K562 (cell line): ENCODE measurements at regions not wholly inside any gene's neighbourhood (a gene's known extent, or its start where the extent isn't known, plus 50 kb on each side); places are given as distances from the start of the nearest gene placed in this dataset.

Source experiments
- ATAC-seq: fragments of 200-7000 bp; cut with Tn5 transposase; 3 replicates; pipeline ENCODE4 v1.9.1; 2020; ENCODE audit warnings: moderate library complexity
- BruUV-seq: library from RNA; stranded (reverse); fragments of 400-500 nt; replicated peaks from 2 replicates; lab custom pipeline; 2021; lab: Mats Ljungman, UMichigan
- CTCF ChIA-PET: fragments of 300-600 bp; formaldehyde crosslinking; extraction: SDS; loops from one replicate; lab custom pipeline; 2021; ENCODE audit warnings: low intra/inter-chr PET ratio; lab: Yijun Ruan, JAX
- POLR2A ChIA-PET: fragments of 300-600, 350-650 bp; sonication (Branson Sonifier 250); formaldehyde crosslinking; extraction: SDS; loops from one replicate; lab custom pipeline; 2021; ENCODE audit warnings: antibody characterized with exemption, inconsistent platforms; lab: Yijun Ruan, JAX
- DNase-seq, 4 experiments: peaks; one replicate each; pipeline versions ENCODE4 v3.0.0 to v3.0.0-alpha.2; 2011 to 2018; ENCODE audit warnings: low spot score in 3 of 4, mixed read lengths in 3 of 4; ENCODE audit errors: extremely low read depth in 1 of 4
- FAIRE-seq: peaks from 2 replicates; lab custom pipeline; 2011; peaks lifted over from hg19 to GRCh38; lab: Jason Lieb, UNC
- H2AFZ ChIP-seq: 2 replicates; pipeline ENCODE4 v1.6.0; 2011; ENCODE audit warnings: low read depth, low read length, control low read depth, inconsistent platforms
- H3K27ac ChIP-seq: fragments of 200-600 bp; 3 replicates; pipeline ENCODE4 v1.8.0; 2011; ENCODE audit warnings: low read depth, mild to moderate bottlenecking, control low read depth, inconsistent platforms, low read length, moderate library complexity, mixed read lengths; ENCODE audit errors: extremely low read depth
- H3K27me3 ChIP-seq, 2 experiments: fragments of 300-600 bp in 1 of 2; 2 replicates in 1 of 2; 3 replicates in 1 of 2; pipeline versions ENCODE4 v1.6.0 to v1.8.0; 2011; ENCODE audit warnings: inconsistent platforms in 2 of 2, low read length in 2 of 2, mild to moderate bottlenecking in 1 of 2, mixed read lengths in 1 of 2, moderate library complexity in 1 of 2; ENCODE audit not compliant: control insufficient read depth in 2 of 2, insufficient read depth in 2 of 2
- H3K36me3 ChIP-seq: fragments of 300-600 bp; 3 replicates; pipeline ENCODE4 v1.8.0; 2011; ENCODE audit warnings: mild to moderate bottlenecking, low read length, inconsistent platforms; ENCODE audit not compliant: control insufficient read depth, insufficient read depth
- H3K4me1 ChIP-seq, 2 experiments: fragments of 200-600 bp in 1 of 2; replicated peaks in 1 of 2; 2 replicates in 1 of 2; 3 replicates in 1 of 2; pipeline versions ENCODE4 v1.5.1 to v1.8.0; 2011; ENCODE audit warnings: inconsistent platforms in 2 of 2, low read length in 2 of 2, mild to moderate bottlenecking in 1 of 2, mixed read lengths in 1 of 2, moderate library complexity in 1 of 2; ENCODE audit not compliant: control insufficient read depth in 2 of 2, insufficient read depth in 2 of 2
- H3K4me2 ChIP-seq: 2 replicates; pipeline ENCODE4 v1.6.1; 2011; ENCODE audit warnings: low read length, control low read depth, inconsistent platforms, mixed read lengths; ENCODE audit not compliant: insufficient read depth
- H3K4me3 ChIP-seq: fragments of 200-600 bp; sonication (generic), shearing (Covaris generic); 2 replicates; pipeline ENCODE4 v1.5.1; 2016; ENCODE audit warnings: control low read depth, inconsistent platforms
- H3K79me2 ChIP-seq: fragments of 200-600 bp; 3 replicates; pipeline ENCODE4 v1.8.0; 2011; ENCODE audit warnings: low read length, inconsistent platforms; ENCODE audit not compliant: control insufficient read depth, insufficient read depth
- H3K9ac ChIP-seq, 2 experiments: 2 replicates each; pipeline versions ENCODE4 v1.6.0 to v1.6.1; 2011; ENCODE audit warnings: low read depth in 2 of 2, low read length in 2 of 2, control low read depth in 1 of 2, inconsistent platforms in 1 of 2, mild to moderate bottlenecking in 1 of 2, mixed read lengths in 1 of 2; ENCODE audit not compliant: insufficient read depth in 1 of 2
- H3K9me1 ChIP-seq: one replicate; pipeline ENCODE4 v1.6.0; 2011; ENCODE audit warnings: inconsistent platforms, mild to moderate bottlenecking, low read length, moderate library complexity; ENCODE audit not compliant: control insufficient read depth, insufficient read depth
- H3K9me3 ChIP-seq: replicated peaks from 2 replicates; pipeline ENCODE4 v1.5.1; 2011; ENCODE audit warnings: low read depth, low read length, inconsistent platforms; ENCODE audit not compliant: control insufficient read depth, insufficient read depth
- H4K20me1 ChIP-seq: replicated peaks from 2 replicates; pipeline ENCODE4 v1.6.1; 2011; ENCODE audit warnings: low read length, inconsistent platforms, mixed read lengths; ENCODE audit not compliant: control insufficient read depth, insufficient read depth
- GTF2A2 ChIP-seq: IDR thresholded peaks from 2 replicates; pipeline ENCODE4 v1.6.1; 2016; ENCODE audit warnings: mild to moderate bottlenecking, missing genetic modification characterization, missing compliant biosample characterization
- U2AF2 ChIP-seq: fragments of 200-400 bp; formaldehyde crosslinking; optimal IDR thresholded peaks from 2 replicates; pipeline ENCODE3; 2017; ENCODE audit warnings: low read depth, mild to moderate bottlenecking, low read length
- ZBTB11 ChIP-seq, 3 experiments: fragments of 200-800 bp in 1 of 3; fragments of 250-450 bp in 1 of 3; fragments of 450-650 bp in 1 of 3; sonication (Bioruptor Pico) in 1 of 3; sonication (Bioruptor generic) in 1 of 3; formaldehyde crosslinking in 1 of 3; IDR thresholded peaks; 2 replicates each; pipeline versions ENCODE4 v1.6.1 to v1.8.0; 2016 to 2022; ENCODE audit warnings: mild to moderate bottlenecking in 2 of 3, missing genetic modification characterization in 2 of 3, missing compliant biosample characterization in 1 of 3, moderate library complexity in 1 of 3
- WGBS: fragments of 100-300 bp; shearing (Covaris generic); methylation state at CpG from one replicate; pipeline ENCODE4 v1.1.6; 2016; ENCODE audit warnings: low coverage, mixed read lengths; ENCODE audit not compliant: insufficient coverage; ENCODE audit errors: missing lambda C conversion rate; 5-methylcytosine and 5-hydroxymethylcytosine counted together
- in situ Hi-C: fragments of 300-500 bp; cut with MboI; formaldehyde crosslinking; loops from 4 replicates; pipeline ENCODE4 v1.15.0; 2018; ENCODE audit warnings: inconsistent platforms, mixed read lengths
- intact Hi-C: fragments of 100-400 bp; cut with micrococcal nuclease; formaldehyde crosslinking; loops from 2 replicates; pipeline ENCODE4 v1.14.2; 2022
- TF ChIP-seq, protein P1 (sequence below): fragments of 250-450 bp; sonication (Bioruptor Pico); IDR thresholded peaks from 2 replicates; pipeline ENCODE4 v1.5.0; 2021
- TF ChIP-seq, protein P2 (sequence below): fragments of 450-650 bp; IDR thresholded peaks from 2 replicates; pipeline ENCODE4 v1.7.1; 2018; ENCODE audit warnings: mild to moderate bottlenecking, low read depth; ENCODE audit not compliant: partially characterized antibody
- TF ChIP-seq, protein P3 (sequence below), 2 experiments: fragments of 450-650 bp; formaldehyde crosslinking in 1 of 2; IDR thresholded peaks; 2 replicates each; pipeline versions ENCODE4 v1.4.0 to v1.6.1; 2014 to 2020; ENCODE audit warnings: mild to moderate bottlenecking in 2 of 2, borderline replicate concordance in 1 of 2, low read depth in 1 of 2

GRCh38 chr2:6369266-6369665, 496.4 kb downstream of the CMPK2 start:
- intact Hi-C loops, result no loop called here
- Histone ChIP-seq H3K4me3 (no peak overlapping the region), H3K27ac (no peak overlapping the region), H3K9me3 (no peaks in the 10 kb centered on the region; the same call in 1 of the 2 replicates), H3K36me3 (no peaks in the 10 kb centered on the region), H3K27me3 (no peaks in the 10 kb centered on the region), H3K4me1 (no peaks in the 10 kb centered on the region), H3K79me2 (no peaks in the 10 kb centered on the region), H3K4me2 (no peak overlapping the region), H4K20me1 (no peaks in the 10 kb centered on the region), H3K9ac (no peak overlapping the region), H3K9me1 (no peaks in the 10 kb centered on the region), H2AFZ (no peak overlapping the region)
- ChIA-PET POLR2A (no interaction called here), CTCF (no interaction called here)
- 2% methylated on average over 3 of the region's 3 CpGs for WGBS
- no peak for DNase-seq
- no peak for FAIRE-seq
- ATAC-seq, result no peak
- BruUV-seq, result no TSS peak
- in situ Hi-C loops, result no loop called here
- TF ChIP-seq ZBTB11 (CRISPR knock-in tag; IDR thresholded peaks at IDR 0.05) (no peak), GTF2A2 (no peak), U2AF2 (no peak)
- TF ChIP-seq, protein P1, sequence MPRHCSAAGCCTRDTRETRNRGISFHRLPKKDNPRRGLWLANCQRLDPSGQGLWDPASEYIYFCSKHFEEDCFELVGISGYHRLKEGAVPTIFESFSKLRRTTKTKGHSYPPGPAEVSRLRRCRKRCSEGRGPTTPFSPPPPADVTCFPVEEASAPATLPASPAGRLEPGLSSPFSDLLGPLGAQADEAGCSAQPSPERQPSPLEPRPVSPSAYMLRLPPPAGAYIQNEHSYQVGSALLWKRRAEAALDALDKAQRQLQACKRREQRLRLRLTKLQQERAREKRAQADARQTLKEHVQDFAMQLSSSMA (CRISPR knock-in tag), result no peak
- TF ChIP-seq, protein P2, sequence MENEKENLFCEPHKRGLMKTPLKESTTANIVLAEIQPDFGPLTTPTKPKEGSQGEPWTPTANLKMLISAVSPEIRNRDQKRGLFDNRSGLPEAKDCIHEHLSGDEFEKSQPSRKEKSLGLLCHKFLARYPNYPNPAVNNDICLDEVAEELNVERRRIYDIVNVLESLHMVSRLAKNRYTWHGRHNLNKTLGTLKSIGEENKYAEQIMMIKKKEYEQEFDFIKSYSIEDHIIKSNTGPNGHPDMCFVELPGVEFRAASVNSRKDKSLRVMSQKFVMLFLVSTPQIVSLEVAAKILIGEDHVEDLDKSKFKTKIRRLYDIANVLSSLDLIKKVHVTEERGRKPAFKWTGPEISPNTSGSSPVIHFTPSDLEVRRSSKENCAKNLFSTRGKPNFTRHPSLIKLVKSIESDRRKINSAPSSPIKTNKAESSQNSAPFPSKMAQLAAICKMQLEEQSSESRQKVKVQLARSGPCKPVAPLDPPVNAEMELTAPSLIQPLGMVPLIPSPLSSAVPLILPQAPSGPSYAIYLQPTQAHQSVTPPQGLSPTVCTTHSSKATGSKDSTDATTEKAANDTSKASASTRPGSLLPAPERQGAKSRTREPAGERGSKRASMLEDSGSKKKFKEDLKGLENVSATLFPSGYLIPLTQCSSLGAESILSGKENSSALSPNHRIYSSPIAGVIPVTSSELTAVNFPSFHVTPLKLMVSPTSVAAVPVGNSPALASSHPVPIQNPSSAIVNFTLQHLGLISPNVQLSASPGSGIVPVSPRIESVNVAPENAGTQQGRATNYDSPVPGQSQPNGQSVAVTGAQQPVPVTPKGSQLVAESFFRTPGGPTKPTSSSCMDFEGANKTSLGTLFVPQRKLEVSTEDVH, result no peak
- TF ChIP-seq, protein P3, sequence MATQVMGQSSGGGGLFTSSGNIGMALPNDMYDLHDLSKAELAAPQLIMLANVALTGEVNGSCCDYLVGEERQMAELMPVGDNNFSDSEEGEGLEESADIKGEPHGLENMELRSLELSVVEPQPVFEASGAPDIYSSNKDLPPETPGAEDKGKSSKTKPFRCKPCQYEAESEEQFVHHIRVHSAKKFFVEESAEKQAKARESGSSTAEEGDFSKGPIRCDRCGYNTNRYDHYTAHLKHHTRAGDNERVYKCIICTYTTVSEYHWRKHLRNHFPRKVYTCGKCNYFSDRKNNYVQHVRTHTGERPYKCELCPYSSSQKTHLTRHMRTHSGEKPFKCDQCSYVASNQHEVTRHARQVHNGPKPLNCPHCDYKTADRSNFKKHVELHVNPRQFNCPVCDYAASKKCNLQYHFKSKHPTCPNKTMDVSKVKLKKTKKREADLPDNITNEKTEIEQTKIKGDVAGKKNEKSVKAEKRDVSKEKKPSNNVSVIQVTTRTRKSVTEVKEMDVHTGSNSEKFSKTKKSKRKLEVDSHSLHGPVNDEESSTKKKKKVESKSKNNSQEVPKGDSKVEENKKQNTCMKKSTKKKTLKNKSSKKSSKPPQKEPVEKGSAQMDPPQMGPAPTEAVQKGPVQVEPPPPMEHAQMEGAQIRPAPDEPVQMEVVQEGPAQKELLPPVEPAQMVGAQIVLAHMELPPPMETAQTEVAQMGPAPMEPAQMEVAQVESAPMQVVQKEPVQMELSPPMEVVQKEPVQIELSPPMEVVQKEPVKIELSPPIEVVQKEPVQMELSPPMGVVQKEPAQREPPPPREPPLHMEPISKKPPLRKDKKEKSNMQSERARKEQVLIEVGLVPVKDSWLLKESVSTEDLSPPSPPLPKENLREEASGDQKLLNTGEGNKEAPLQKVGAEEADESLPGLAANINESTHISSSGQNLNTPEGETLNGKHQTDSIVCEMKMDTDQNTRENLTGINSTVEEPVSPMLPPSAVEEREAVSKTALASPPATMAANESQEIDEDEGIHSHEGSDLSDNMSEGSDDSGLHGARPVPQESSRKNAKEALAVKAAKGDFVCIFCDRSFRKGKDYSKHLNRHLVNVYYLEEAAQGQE (IDR thresholded peaks at IDR 0.05; ENCODE audit: borderline replicate concordance), result no peak
- TF ChIP-seq, protein P3 (CRISPR knock-in tag; IDR thresholded peaks at IDR 0.05; ENCODE audit: low read depth), result no peak
